Small intestine (tissue), 7 donors: ENCODE measurements at regions not wholly inside any gene's neighbourhood (a gene's known extent, or its start where the extent isn't known, plus 50 kb on each side); places are given as distances from the start of the nearest gene placed in this dataset.

Experiments used
- DNase-seq, 2 donors: peaks; one replicate each; pipeline versions ENCODE4 v3.0.0 to v3.0.0-alpha.2; 2013
- FAIRE-seq: peaks from 2 replicates; lab custom pipeline; 2012; peaks lifted over from hg19 to GRCh38; lab: Jason Lieb, UNC
- H3K27ac ChIP-seq, 3 donors: one replicate each; pipeline ENCODE4 v1.5.1; 2013; ENCODE audit warnings: low read length in 2 of 3, mild to moderate bottlenecking in 2 of 3, control low read depth in 1 of 3, inconsistent platforms in 1 of 3, low read depth in 1 of 3, moderate library complexity in 1 of 3
- H3K27me3 ChIP-seq, 3 donors: one replicate each; pipeline ENCODE4 v1.6.1; 2013; ENCODE audit warnings: low read length in 3 of 3, inconsistent platforms in 1 of 3; ENCODE audit not compliant: control insufficient read depth in 3 of 3, insufficient read depth in 3 of 3
- H3K36me3 ChIP-seq, 3 donors: one replicate each; pipeline ENCODE4 v1.6.1; 2013; ENCODE audit warnings: low read length in 3 of 3, inconsistent platforms in 1 of 3, low read depth in 1 of 3, mild to moderate bottlenecking in 1 of 3, moderate library complexity in 1 of 3; ENCODE audit not compliant: control insufficient read depth in 3 of 3, insufficient read depth in 2 of 3
- H3K4me1 ChIP-seq, 3 donors: one replicate each; pipeline ENCODE4 v1.6.1; 2013; ENCODE audit warnings: low read length in 2 of 3, inconsistent platforms in 1 of 3, low read depth in 1 of 3, mild to moderate bottlenecking in 1 of 3, moderate library complexity in 1 of 3; ENCODE audit not compliant: control insufficient read depth in 3 of 3, insufficient read depth in 2 of 3
- H3K4me3 ChIP-seq, 3 donors: one replicate each; pipeline ENCODE4 v1.5.1; 2013; ENCODE audit warnings: low read length in 3 of 3, control low read depth in 1 of 3, inconsistent platforms in 1 of 3, low read depth in 1 of 3, mild to moderate bottlenecking in 1 of 3, moderate library complexity in 1 of 3
- H3K9me3 ChIP-seq, 2 donors: one replicate each; pipeline ENCODE4 v1.6.1; 2013; ENCODE audit warnings: low read depth in 1 of 2, low read length in 1 of 2; ENCODE audit not compliant: control insufficient read depth in 2 of 2, insufficient read depth in 1 of 2
- WGBS, 3 donors: extraction: QIAGEN DNeasy Blood & Tissue Kit; methylation state at CpG; one replicate each; pipeline ENCODE4 v1.1.7; 2013; 5-methylcytosine and 5-hydroxymethylcytosine counted together
- donor health status: healthy with polysubstance abuse.
- donor health status: control.
- donor health status: control.
- donor health status: Bipolar disorder and iron deficiency.
- donor health status: healthy.

GRCh38 chr2:187943772-187944369 is 347.8 kb upstream of the GULP1 start:
- DNase-seq: no peak
- WGBS, 3 donors: 82 to 92% (median 87%) methylated on average over 6 of the region's 6 CpGs
- Histone ChIP-seq H3K27ac (no peak overlapping the region), H3K4me1 (no peaks in the 10 kb centered on the region), H3K27me3 (no peaks in the 10 kb centered on the region), H3K9me3 (no peaks in the 10 kb centered on the region), H3K36me3 (no peaks in the 10 kb centered on the region), H3K4me3 (no peak overlapping the region)
- FAIRE-seq: no peak

- H3K4me1 ChIP-seq: no peaks in the 10 kb centered on the region
- no peaks in the 10 kb centered on the region for H3K36me3 ChIP-seq
- no peak overlapping the region for H3K27ac ChIP-seq
- peaks cover 0 to 11% of the 10 kb centered on the region in 2 donors for H3K9me3 ChIP-seq
- WGBS, 3 donors: 17 to 65% (median 46%) methylated on average over 3 of the region's 3 CpGs
- H3K4me3 ChIP-seq: no peak overlapping the region
- FAIRE-seq (no peak), DNase-seq (peak in 1 of 2 donors; percentile 76)
- no peaks in the 10 kb centered on the region for H3K27me3 ChIP-seq
Observed at GRCh38 chr2:187949859-187950258, 341.8 kb upstream of the GULP1 start.

- DNase-seq (no peak), FAIRE-seq (no peak)
- Histone ChIP-seq H3K27ac (no peak overlapping the region), H3K36me3 (no peaks in the 10 kb centered on the region), H3K27me3 (no peaks in the 10 kb centered on the region), H3K4me3 (no peak overlapping the region), H3K9me3 (peaks cover 0 to 11% of the 10 kb centered on the region in 2 donors), H3K4me1 (no peaks in the 10 kb centered on the region)
- 92 to 94% (median 94%) methylated on average over 31 to 32 of the region's 32 CpGs for WGBS, 3 donors
Observed at GRCh38 chr2:187951470-187952218, 340.0 kb upstream of the GULP1 start.

GRCh38 chr2:187956906-187957534 is 334.7 kb upstream of the GULP1 start:
- Histone ChIP-seq H3K4me3 (no peak overlapping the region), H3K27me3 (no peaks in the 10 kb centered on the region), H3K9me3 (peaks cover 0 to 4% of the 10 kb centered on the region in 2 donors), H3K36me3 (no peaks in the 10 kb centered on the region), H3K4me1 (no peaks in the 10 kb centered on the region), H3K27ac (no peak overlapping the region)
- FAIRE-seq (no peak), DNase-seq (no peak)
- 76 to 95% (median 85%) methylated on average over 2 of the region's 2 CpGs for WGBS, 3 donors

- H3K27ac ChIP-seq: no peak overlapping the region
- H3K9me3 ChIP-seq: no peaks in the 10 kb centered on the region
- H3K27me3 ChIP-seq: no peaks in the 10 kb centered on the region
- DNase-seq (no peak), FAIRE-seq (no peak)
- H3K36me3 ChIP-seq: no peaks in the 10 kb centered on the region
- H3K4me1 ChIP-seq: no peaks in the 10 kb centered on the region
- H3K4me3 ChIP-seq: no peak overlapping the region
Observed at GRCh38 chr2:187959821-187960220, 331.9 kb upstream of the GULP1 start.

- no peak for DNase-seq
- Histone ChIP-seq H3K27me3 (no peaks in the 10 kb centered on the region), H3K4me1 (no peaks in the 10 kb centered on the region), H3K27ac (no peak overlapping the region), H3K36me3 (no peaks in the 10 kb centered on the region), H3K9me3 (no peaks in the 10 kb centered on the region), H3K4me3 (no peak overlapping the region)
- 77 to 84% (median 84%) methylated on average over 2 of the region's 2 CpGs for WGBS, 3 donors
- FAIRE-seq: no peak
Observed at GRCh38 chr2:187962538-187962937, 329.1 kb upstream of the GULP1 start.

GRCh38 chr2:187964746-187965145 is 326.9 kb upstream of the GULP1 start:
- Histone ChIP-seq H3K4me1 (no peaks in the 10 kb centered on the region), H3K9me3 (no peaks in the 10 kb centered on the region), H3K27me3 (no peaks in the 10 kb centered on the region), H3K36me3 (no peaks in the 10 kb centered on the region), H3K27ac (no peak overlapping the region), H3K4me3 (no peak overlapping the region)
- WGBS, 3 donors: 62 to 89% (median 75%) methylated on average over 2 of the region's 2 CpGs
- no peak for FAIRE-seq
- DNase-seq: no peak

- H3K27me3 ChIP-seq: no peaks in the 10 kb centered on the region
- no peak overlapping the region for H3K27ac ChIP-seq
- H3K4me3 ChIP-seq: no peak overlapping the region
- 0 to 37% (median 14%) methylated on average over 1 of the region's 1 CpG for WGBS, 3 donors
- no peaks in the 10 kb centered on the region for H3K4me1 ChIP-seq
- DNase-seq (no peak), FAIRE-seq (no peak)
- no peaks in the 10 kb centered on the region for H3K36me3 ChIP-seq
- H3K9me3 ChIP-seq: no peaks in the 10 kb centered on the region
Observed at GRCh38 chr2:187966924-187967323, 324.8 kb upstream of the GULP1 start.
